ES-I3 (cell line): ENCODE measurements at regions not wholly inside any gene's neighbourhood (a gene's known extent, or its start where the extent isn't known, plus 50 kb on each side); places are given as distances from the start of the nearest gene placed in this dataset.

Source experiments
- H3K36me3 ChIP-seq: 2 replicates; pipeline ENCODE4 v1.6.1; 2013; ENCODE audit warnings: mild to moderate bottlenecking, low read length, control low read depth, moderate library complexity; ENCODE audit not compliant: insufficient read depth
- H3K4me1 ChIP-seq: 2 replicates; pipeline ENCODE4 v1.6.1; 2013; ENCODE audit warnings: mild to moderate bottlenecking, control low read depth, low read length; ENCODE audit not compliant: insufficient read depth
- H3K9ac ChIP-seq: 2 replicates; pipeline ENCODE4 v1.6.1; 2013; ENCODE audit warnings: low read depth, mild to moderate bottlenecking, low read length, moderate library complexity
- H3K9me3 ChIP-seq: 2 replicates; pipeline ENCODE4 v1.6.1; 2013; ENCODE audit warnings: mild to moderate bottlenecking, low read length, moderate library complexity; ENCODE audit not compliant: control insufficient read depth, insufficient read depth

DNA sequence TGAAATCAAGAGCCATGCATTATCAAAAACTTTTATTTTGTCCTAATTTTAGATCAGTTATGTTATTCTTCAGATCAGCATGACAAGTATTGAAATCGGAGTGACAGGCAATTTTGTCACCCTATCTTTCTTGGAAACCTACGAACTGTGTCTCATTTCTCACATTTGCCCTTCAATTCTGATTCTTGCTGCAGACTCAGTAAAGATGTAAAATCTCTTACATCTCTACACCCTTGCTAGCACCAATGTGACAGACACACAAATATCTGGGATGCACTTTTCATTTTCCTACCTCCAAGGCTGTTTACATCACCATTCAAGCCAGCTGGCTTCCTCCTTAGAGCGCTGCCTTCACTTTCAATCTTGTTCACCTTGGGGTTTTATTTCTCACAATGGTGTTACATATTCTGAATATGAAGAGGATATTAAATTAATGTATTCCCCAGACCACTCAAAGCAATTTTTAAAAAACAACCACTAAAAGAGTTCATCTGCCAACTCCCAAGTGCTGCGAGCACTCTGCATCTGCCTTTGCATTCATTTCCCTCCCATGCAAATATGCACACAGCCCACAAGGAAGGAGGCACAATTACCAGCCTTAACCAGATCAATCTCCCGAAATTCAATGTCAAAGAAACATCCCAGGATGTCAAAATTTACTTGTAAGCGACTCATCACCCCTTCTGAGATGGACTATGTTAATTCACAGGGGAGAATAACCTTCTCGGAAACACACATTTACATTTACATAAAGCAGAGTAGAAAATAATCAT, 164.3 kb downstream of the ENC1 start:
- peaks cover 7% of the 10 kb centered on the region for H3K4me1 ChIP-seq
- H3K9ac ChIP-seq = no peak overlapping the region
- H3K36me3 ChIP-seq = no peaks in the 10 kb centered on the region
- H3K9me3 ChIP-seq = no peaks in the 10 kb centered on the region

DNA sequence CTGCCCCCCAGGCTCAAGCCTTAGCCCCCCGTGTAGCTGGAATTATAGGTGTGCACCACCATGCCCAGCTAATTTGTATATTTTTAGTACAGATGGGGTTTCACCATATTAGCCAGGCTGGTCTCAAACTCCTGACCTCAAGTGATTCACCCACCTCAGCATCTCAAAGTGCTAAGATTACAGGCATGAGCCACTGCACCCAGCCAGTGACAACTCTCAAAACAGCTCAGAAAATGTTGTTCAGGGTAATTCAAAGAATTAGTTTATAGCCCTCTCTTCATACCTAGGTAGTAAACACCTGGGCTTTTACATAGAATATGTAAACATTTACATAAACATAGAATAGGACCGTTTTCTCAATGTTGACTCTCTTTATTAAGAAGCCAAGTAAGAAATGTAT, 168.7 kb downstream of the ENC1 start:
- H3K9me3 ChIP-seq = no peaks in the 10 kb centered on the region
- H3K4me1 ChIP-seq = peaks cover 4% of the 10 kb centered on the region; the same call in 1 of the 2 replicates
- no peaks in the 10 kb centered on the region for H3K36me3 ChIP-seq
- H3K9ac ChIP-seq = no peak overlapping the region

DNA sequence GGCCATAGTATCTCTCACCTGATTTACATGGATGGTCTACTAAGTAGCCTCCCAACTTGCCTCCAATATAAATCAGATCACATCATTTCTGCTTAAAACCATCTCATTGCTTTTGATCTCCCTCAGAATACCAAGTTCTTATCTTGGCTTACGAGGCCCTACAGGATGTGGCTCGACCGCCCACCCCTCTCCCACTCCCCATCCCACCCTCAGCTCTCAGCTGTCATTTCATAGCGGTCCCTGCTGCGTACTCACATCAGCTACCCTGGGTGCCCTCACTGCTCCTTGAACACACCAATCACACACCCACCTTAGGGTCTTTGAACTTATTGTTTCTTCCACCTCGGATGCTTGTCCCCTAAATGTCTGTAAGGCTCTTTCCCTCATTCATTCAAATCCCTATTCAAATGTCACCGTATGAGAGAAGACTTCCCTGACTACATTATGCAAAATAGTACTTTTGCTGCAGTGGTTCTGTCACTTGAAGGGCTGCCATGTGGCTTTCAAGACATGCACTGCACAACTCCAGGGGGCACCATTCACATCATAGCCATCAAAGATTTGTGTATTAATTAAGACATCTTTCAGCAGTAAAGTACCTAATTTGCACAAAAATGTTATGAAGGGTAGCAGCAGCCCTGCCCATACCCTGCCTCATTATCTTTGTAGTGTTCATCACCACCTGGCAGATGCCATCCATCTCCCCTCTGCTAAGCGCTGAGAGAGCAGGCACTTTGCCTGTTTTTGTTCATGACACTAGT, 171.1 kb downstream of the ENC1 start:
- H3K9me3 ChIP-seq = no peaks in the 10 kb centered on the region
- H3K36me3 ChIP-seq = no peaks in the 10 kb centered on the region
- no peak overlapping the region for H3K9ac ChIP-seq
- no peaks in the 10 kb centered on the region for H3K4me1 ChIP-seq

DNA sequence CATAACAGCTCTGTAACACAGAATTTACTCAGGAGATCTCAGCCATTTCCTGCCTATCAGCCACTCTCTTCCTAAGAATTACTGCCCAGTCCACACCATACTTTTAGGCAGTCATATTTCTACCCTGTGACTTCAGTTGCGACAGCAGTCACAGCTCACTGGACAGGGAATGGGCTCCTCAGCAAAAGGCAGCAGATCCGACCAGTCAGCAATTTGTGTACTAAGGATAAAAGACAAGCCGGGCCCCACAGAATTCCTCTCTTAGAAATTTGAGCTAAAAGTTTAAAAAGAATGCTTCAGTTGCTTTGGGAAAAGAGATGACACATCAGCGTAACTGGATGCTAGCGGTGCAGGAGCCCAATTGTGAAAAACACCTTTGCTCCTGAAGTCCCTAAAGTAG, 172.1 kb downstream of the ENC1 start:
- Histone ChIP-seq H3K4me1 (no peaks in the 10 kb centered on the region), H3K9ac (no peak overlapping the region), H3K36me3 (no peaks in the 10 kb centered on the region), H3K9me3 (no peaks in the 10 kb centered on the region)

DNA sequence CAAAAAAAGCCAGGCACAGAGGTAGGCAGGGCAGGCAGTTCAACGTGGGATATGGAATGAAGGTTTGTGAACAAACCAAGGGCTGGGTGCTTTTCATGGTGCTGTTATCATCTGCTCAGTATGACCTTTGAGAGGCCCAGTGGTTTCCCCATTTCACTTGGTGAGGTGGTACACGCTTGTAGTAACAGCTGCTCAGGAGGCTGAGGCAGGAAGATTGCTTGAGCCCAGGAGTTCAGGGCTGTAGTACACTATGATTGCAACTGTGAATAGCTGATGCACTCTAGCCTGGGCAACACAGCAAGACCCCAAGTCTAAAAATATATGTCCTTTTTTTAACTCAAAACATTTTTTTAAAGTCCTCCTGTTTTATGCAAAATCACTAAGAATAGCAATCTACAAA, 174.8 kb downstream of the ENC1 start:
- H3K9me3 ChIP-seq = no peaks in the 10 kb centered on the region
- no peaks in the 10 kb centered on the region for H3K36me3 ChIP-seq
- H3K9ac ChIP-seq = no peak overlapping the region
- no peaks in the 10 kb centered on the region for H3K4me1 ChIP-seq

DNA sequence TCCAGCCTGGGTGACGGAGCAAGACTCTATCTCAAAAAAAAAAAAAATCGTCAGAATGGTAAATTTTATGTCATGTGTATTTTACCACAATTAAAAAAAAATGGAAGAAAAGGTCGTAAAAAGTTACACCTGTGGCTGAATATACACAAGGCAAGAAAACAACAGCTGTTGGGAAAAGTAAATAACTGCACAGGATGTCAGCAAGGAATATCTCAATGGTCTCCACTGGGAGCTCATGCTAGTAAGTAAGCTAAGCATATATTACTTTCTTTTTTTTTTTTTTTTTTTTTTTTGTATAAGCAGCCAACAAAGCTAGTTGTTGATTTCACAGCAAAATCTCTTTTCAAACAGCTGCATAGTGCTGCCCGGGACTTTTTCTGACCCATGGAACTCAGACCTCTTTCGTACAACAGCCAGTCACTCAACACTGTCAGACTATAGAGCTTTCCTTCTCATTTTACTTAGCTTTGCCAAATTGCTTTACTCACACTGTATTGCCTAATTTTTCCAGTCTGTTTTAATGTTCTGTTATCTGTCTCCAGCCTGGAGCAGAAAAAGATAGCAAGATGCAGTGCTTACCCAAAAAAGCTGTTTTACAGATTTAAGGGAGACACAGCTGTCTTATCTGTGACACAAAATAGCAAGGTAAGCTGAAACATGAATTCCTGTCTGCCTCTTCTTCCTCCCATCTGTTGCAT, 175.9 kb downstream of the ENC1 start:
- Histone ChIP-seq H3K36me3 (no peaks in the 10 kb centered on the region), H3K4me1 (no peaks in the 10 kb centered on the region), H3K9ac (no peak overlapping the region), H3K9me3 (no peaks in the 10 kb centered on the region)

DNA sequence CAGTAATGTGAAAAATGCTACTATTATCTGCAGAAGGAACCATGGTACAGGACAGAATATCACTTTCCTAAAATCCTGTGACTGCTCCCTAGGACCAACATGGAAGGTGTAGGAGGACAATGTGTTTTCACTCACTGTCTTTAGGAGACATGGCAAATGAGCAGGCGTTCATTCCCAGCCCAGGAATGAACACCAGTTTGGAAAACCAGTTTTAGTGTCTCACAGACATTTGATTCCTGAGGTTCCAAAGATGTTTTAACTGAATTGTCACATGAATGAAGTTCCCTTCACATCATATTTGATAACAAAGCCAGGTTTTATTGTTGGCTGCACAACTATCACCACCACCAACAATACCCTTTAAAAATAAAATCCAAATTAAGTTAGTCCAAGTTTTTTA, 178.2 kb downstream of the ENC1 start:
- Histone ChIP-seq H3K9ac (no peak overlapping the region), H3K36me3 (no peaks in the 10 kb centered on the region), H3K9me3 (no peaks in the 10 kb centered on the region), H3K4me1 (no peaks in the 10 kb centered on the region)

DNA sequence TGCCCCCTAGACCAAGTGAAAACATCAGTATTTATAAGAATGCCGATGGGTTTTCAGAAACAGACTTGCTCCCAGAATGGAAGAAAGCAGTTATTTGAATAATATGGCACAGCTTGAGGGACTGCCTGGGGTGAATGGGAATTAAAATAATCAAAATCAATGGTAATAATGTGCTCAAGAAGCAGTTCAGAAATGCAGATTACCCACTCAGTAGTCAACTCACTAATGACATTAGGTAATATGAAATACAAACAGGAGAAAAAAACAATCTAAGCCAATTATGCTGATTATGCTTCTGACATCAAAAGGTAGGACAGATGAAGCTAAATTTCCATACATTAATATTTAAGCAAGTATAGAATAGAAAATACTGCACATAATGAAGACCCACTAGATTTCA, 179.3 kb downstream of the ENC1 start:
- Histone ChIP-seq H3K36me3 (no peaks in the 10 kb centered on the region), H3K4me1 (no peaks in the 10 kb centered on the region), H3K9ac (no peak overlapping the region), H3K9me3 (no peaks in the 10 kb centered on the region)

DNA sequence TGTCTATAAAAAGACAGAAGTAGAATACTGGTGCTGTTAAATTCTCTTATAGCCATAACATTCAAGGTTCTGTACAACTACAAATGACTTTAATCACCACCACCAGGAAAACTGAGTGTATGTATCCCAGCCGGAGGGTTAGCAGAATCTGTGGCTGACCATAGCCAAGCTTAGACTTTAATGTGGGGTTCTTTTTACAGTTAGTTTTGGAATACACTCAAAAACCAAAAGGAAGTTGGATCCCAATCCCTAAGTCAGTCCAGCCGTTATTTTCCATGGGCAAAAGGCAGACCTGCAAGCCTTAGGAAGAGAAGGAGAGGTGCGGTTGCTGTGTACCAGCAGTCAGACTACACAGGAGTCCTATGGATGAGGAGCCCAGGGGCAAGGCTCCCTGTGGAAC, 179.8 kb downstream of the ENC1 start:
- no peak overlapping the region for H3K9ac ChIP-seq
- no peaks in the 10 kb centered on the region for H3K4me1 ChIP-seq
- H3K36me3 ChIP-seq = no peaks in the 10 kb centered on the region
- H3K9me3 ChIP-seq = no peaks in the 10 kb centered on the region

DNA sequence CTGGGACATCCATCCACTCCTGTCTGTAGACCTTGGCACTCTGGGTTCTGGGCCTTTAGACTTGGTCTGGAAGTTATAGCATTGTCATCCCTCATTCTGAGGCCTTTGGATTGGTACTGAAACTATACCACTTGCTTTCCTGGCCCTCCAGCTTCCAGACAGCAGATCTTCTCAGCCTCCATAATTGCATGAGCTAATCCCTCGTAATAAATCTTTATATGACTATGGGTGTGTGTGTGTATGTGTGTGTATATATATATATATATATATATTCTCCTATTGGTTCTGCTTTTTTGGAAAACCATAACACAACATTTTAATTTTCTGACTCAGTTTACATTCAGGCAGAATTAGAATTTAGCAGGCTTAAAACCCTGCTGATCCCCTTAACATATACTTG, 180.5 kb downstream of the ENC1 start:
- Histone ChIP-seq H3K36me3 (no peaks in the 10 kb centered on the region), H3K4me1 (no peaks in the 10 kb centered on the region), H3K9ac (no peak overlapping the region), H3K9me3 (no peaks in the 10 kb centered on the region)

DNA sequence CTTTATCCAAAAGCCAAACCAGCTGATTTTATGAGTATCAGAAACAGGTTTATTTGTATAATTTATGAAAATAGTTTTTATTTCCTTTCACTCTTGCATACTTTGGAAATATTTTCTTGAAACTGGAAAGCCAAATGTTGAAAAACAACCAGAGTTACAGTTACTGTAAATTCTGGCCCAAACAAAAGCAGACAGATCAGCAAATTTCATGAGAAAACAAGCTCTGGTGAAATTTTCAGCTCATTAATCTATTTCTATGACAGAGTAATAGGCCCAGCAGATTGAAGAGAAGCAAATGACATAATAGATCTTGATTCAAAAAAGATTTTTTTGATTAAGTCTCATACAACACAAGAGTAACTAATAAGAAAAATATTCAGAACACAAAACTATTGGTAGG, 182.7 kb downstream of the ENC1 start:
- H3K9me3 ChIP-seq = no peaks in the 10 kb centered on the region
- no peaks in the 10 kb centered on the region for H3K4me1 ChIP-seq
- H3K36me3 ChIP-seq = no peaks in the 10 kb centered on the region
- no peak overlapping the region for H3K9ac ChIP-seq

DNA sequence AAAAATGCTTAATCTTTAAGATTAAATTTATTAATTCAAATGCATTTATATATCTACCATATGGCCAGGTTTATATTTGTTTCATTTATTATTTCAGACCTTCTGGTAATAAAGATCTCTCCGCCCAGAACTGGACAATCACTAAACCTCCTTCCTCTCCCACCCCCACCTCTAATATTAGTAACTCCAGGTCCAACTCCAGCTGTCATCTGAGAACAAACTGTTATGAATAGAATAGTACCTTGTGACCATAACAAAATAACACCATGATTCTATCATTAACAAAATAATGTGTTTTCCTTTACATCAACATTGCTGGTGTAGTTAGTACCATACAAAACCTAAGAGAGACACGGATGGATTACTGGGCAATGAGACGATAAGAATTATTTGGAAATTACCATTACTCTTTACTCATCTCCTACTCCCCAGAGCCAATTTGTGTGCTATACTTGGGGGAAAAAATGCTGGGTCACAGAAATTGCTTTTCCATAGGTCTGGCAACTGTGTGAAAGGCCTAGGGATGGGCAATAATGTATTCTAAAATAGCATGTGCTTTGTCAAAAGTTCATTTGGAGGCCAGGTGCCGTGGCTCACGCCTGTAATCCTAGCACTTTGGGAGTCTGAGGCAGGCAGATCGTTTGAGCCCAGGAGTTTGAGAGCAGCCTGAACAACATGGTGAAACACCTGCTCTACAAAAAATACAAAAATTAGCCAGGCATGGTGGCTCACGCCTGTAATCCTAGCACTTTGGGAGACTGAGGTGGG, 186.1 kb downstream of the ENC1 start:
- no peak overlapping the region for H3K9ac ChIP-seq
- H3K36me3 ChIP-seq = no peaks in the 10 kb centered on the region
- no peaks in the 10 kb centered on the region for H3K9me3 ChIP-seq
- no peaks in the 10 kb centered on the region for H3K4me1 ChIP-seq

DNA sequence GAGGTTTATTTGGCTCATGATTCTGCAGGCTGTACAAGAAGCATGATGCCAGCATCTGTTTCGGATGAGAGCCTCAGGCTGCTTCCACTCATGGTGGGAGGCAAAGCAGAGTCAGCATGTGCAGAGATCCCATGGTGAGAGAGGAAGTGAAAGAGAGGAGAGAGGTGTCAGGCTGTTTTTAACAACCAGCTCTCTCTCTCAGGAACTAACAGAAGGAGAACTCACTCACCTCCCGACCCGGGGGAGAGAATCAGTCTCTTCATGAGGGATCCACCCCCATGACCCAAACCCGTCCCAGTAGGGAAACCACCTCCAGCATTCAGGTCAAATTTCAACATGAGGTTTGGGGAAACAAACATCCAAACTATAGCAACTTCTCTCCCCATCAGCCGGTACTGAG, 187.7 kb downstream of the ENC1 start:
- Histone ChIP-seq H3K9me3 (no peaks in the 10 kb centered on the region), H3K4me1 (no peaks in the 10 kb centered on the region), H3K36me3 (no peaks in the 10 kb centered on the region), H3K9ac (no peak overlapping the region)

DNA sequence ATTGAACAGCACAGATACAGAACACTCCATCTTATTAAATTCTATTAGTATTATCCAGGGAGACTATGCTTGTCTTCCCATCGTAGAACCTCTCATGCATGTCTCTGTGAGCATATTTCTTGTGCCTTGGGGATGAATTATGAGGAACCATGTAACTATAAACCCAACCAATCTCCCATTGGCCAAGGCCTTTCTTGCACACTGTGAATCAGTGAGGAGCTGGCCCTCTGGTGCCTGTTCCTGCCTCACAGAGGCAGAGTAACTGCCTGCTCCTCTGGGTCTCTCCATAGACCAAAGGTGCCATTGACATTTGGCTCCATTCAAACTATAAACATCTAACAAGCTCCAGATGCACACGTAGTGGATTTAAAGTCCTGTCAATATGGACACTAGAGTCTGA, 190.4 kb downstream of the ENC1 start:
- Histone ChIP-seq H3K9me3 (no peaks in the 10 kb centered on the region), H3K36me3 (no peaks in the 10 kb centered on the region), H3K4me1 (no peaks in the 10 kb centered on the region), H3K9ac (no peak overlapping the region)
